Fibroblast of upper back skin (primary cell): ENCODE measurements at regions not wholly inside any gene's neighbourhood (a gene's known extent, or its start where the extent isn't known, plus 50 kb on each side); places are given as distances from the start of the nearest gene placed in this dataset.

Experiments
- DNase-seq: peaks from one replicate; pipeline ENCODE4 v3.0.0-alpha.2; 2013

- DNase-seq, result no peak
Measured at GRCh38 chr1:90558126-90558525, 159.0 kb downstream of the BARHL2 start.

GRCh38 chr1:90557706-90558105 is 159.4 kb downstream of the BARHL2 start:
- DNase-seq, result no peak

- DNase-seq, result no peak
Measured at GRCh38 chr1:90550626-90551406, 166.3 kb downstream of the BARHL2 start.

GRCh38 chr1:90544356-90544755 is 172.7 kb downstream of the BARHL2 start:
- DNase-seq, result no peak

- DNase-seq, result no peak
Measured at GRCh38 chr1:90537606-90538362, 179.3 kb downstream of the BARHL2 start.

GRCh38 chr1:90534663-90535295 is 182.3 kb downstream of the BARHL2 start:
- DNase-seq, result no peak

- no peak for DNase-seq
Measured at GRCh38 chr1:90534116-90534515, 183.0 kb downstream of the BARHL2 start.

- no peak for DNase-seq
Measured at GRCh38 chr1:90526954-90527353, 190.1 kb downstream of the BARHL2 start.

GRCh38 chr1:90522432-90522831 is 194.7 kb downstream of the BARHL2 start:
- DNase-seq, result no peak

- no peak for DNase-seq
Measured at GRCh38 chr1:90513956-90514355, 203.1 kb downstream of the BARHL2 start.

- no peak for DNase-seq
Measured at GRCh38 chr1:90512441-90512840, 204.7 kb downstream of the BARHL2 start.

- DNase-seq, result no peak
Measured at GRCh38 chr1:90510143-90510542, 207.0 kb downstream of the BARHL2 start.

- DNase-seq, result no peak
Measured at GRCh38 chr1:90509225-90510048, 207.7 kb downstream of the BARHL2 start.

- no peak for DNase-seq
Measured at GRCh38 chr1:90508376-90509167, 208.5 kb downstream of the BARHL2 start.

GRCh38 chr1:90507173-90507572 is 209.9 kb downstream of the BARHL2 start:
- no peak for DNase-seq

- DNase-seq, result no peak
Measured at GRCh38 chr1:90505806-90506205, 211.3 kb downstream of the BARHL2 start.

GRCh38 chr1:90504509-90504908 is 212.6 kb downstream of the BARHL2 start:
- DNase-seq, result no peak

GRCh38 chr1:90502696-90503095 is 214.4 kb downstream of the BARHL2 start:
- DNase-seq, result no peak

- no peak for DNase-seq
Measured at GRCh38 chr1:90502194-90502593, 214.9 kb downstream of the BARHL2 start.

- DNase-seq, result no peak
Measured at GRCh38 chr1:90501281-90501680, 215.8 kb downstream of the BARHL2 start.

- no peak for DNase-seq
Measured at GRCh38 chr1:90494748-90495282, 222.3 kb downstream of the BARHL2 start.

- DNase-seq, result peak; percentile 50
Measured at GRCh38 chr1:90488451-90488850, 228.7 kb downstream of the BARHL2 start.
